HPDE6-E6E7 (cell line): ENCODE measurements at regions not wholly inside any gene's neighbourhood (a gene's known extent, or its start where the extent isn't known, plus 50 kb on each side); places are given as distances from the start of the nearest gene placed in this dataset.

ENCODE experiments used
- DNase-seq: peaks from one replicate; pipeline ENCODE4 v3.0.0; 2011; ENCODE audit warnings: missing footprints; ENCODE audit errors: extremely low spot score

DNA sequence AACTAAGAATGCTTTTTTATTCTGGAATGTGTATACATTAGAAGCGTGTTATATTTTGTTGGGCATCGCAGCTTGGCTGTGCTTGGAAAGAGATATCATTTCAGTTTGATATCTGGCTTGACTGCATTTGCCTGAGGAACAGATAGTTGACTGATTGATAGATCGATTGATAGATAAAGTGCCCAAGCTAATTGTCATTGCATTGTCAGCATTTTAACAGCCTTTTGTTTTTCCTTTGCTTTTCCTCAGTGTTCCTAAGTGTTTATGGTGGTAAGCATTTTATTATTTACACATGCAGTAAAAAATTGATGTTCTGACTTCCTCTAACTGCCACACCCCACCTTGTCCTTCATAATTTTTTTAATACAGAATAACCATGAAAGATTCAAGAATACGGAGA lies 180.9 kb upstream of the GRIK2 start:
- no peak for DNase-seq

DNA sequence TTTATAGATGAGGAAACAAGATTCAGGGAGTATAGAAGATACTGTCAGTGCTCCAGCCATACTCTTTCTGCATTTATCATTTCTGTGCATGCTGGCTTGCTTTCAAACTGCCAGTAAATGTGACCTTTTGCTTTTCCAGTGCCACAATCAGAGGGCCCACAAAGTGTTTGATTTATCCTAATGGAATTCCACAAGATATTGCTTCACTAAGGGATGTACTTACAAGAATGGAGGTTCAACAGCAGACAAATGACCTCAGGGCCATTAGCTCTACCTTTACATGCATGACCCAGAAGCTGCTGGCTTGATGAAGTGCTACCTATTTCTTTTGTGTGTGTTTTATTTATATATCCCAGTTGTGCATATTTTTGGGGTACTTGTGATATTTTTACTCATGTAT lies 171.5 kb upstream of the GRIK2 start:
- no peak for DNase-seq

DNA sequence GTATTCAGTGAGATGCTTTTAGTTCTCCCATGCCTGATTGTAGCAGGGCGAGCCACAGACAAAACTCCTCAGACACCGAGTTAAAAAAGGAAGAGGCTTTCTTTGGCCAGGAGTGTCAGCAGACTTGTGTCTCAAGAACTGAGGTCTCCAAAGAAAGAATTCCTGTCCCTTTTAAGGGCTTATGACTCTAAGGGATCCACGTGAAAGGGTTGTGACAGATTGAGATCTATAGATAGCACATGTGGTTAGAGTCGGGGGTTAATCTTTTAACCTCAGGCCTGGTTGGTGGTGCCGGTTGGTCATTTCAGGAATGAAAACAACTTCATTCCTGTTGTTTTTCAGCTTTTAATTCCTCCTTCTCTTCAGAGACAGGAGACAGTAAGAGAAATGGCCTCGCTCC lies 168.8 kb upstream of the GRIK2 start:
- no peak for DNase-seq

DNA sequence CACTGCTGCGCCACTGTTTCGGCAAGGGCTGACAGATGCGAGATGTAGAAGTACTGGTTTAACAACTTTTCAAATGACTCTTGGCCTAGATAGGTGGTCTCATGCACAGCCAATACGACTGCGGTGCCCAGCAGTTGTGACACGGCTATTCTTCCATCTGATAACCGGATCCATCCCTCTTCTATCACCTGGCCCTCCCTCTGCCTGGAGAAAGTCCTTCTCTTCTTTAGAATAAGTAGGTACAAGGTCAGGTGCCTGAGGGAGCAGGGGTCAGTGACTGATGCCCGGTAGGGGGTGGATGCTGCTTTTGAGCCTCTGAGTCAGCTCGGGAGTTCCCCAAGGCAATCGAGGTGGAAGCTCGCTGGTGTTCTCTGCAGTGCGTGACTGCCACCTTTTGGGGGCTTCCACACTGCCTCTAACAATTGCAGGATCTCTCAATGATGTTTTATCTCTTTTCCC lies 166.8 kb upstream of the GRIK2 start:
- no peak for DNase-seq

DNA sequence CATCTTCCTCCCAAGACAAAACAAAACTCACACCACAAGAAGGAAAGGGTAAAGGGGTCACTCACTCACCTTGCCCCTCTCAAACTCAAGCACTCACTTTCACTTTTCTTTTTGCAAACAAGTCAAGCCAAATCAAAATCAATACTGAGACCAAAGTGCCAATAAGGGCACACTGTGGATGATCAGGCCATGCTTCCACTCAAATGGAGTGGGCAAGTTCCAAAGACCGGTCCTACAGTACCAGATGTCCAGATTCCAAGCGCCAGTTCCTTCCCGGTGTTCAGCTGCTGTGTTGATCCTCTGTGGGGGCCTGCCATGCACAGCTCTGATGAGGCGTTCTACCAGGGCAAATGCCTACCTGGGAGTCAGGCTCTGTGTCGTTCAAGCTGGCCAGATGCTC lies 162.6 kb upstream of the GRIK2 start:
- DNase-seq: no peak

DNA sequence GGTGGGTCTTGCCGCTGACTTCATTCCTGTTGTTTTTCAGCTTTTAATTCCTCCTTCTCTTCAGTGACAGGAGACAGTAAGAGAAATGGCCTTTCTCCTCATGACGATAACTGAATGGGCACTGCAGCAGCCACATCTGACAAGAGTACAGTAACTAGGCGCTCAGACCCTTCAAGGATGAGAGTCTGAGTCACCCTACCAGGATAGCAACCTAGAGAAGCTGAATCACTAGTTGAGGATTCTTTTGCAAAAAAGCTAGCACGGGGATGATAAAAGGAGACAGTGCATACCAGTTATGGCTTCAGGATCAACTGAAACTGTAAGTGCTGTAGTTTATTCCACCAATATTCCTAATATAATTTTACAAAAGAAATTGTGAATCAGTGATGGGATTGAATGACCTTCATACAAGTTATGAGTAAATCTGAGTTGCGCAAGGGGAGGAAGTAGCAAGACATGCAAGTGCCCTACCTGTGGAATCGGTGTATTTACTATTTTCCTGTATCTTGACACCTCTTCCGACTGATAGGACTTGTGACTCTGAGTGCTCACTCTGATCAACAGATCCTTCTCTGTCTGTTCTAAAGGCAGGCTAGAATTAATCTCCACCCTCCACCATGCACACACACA lies 161.8 kb upstream of the GRIK2 start:
- no peak for DNase-seq

DNA sequence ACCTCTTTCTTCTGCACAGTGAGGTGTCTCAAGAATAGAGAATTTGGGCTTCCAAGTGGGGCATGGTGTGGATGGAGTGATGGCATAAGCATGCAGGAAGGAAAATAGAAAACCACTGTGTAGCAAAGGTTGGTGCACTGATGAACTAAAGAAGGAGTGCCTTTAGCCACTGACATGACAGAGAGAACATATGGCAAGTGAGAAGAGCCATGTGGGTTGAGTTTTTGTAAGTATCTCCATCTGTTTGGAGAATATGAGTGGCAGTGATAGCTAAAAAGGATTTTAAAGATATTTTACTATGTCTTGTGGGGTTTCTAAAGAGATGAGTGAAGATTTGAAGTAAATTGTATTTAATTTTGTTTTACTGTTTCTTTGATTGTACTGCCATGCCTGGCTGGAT lies 160.5 kb upstream of the GRIK2 start:
- no peak for DNase-seq

DNA sequence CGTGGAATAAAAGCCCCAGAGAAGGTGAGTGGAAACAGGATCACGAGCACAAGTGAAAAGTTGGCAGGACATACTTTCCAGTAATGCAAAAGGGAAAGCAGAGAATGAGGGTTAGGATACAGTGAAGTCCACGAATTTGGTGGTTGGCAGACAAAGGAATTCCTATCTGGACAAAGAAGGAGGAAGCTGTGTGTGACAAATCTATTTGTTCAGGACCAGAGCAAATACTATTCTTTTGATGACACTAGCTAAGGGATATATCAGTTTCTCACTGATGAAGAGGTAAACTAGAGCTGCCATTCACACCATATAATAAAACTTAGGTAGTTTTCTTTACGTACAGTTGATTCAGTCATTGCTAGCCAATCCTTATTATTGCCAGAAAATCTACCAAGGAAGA lies 156.8 kb upstream of the GRIK2 start:
- DNase-seq: no peak

DNA sequence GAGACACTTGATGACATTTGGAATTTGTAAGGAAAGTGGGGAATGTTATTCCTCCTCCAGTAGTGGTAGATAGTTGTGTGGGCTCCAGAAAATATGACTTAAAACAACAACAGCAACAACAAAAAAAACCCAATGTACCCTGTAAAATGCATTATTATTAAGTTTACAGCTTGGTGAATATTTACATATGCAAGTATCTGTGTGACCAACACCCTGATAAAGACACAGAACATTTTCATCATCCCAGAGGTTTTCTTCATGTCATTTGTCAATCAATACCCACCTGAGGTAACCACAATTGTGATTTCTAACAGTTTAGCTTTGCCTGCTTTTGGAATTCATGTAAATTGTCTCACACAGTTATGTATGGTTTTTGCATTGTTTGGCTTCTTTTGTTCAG lies 152.1 kb upstream of the GRIK2 start:
- DNase-seq: no peak

DNA sequence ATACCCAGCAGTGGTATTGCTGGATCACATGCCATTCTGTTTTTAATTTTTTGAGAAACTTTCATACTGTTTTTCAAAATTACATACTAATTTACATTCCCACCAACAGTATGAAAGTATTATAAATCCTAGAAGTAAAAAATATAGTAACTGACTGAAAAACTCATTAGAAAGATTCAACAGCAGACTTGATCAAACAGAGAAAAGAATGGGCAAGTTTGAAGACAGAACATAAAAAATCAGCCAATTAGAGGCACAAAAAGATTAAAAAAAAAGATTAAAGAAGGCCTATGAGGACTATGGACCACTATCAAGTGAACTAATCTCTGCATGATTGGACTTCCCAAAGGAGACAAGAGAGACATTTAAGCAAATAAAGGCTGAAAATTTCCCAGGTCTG lies 144.0 kb upstream of the GRIK2 start:
- DNase-seq: no peak

DNA sequence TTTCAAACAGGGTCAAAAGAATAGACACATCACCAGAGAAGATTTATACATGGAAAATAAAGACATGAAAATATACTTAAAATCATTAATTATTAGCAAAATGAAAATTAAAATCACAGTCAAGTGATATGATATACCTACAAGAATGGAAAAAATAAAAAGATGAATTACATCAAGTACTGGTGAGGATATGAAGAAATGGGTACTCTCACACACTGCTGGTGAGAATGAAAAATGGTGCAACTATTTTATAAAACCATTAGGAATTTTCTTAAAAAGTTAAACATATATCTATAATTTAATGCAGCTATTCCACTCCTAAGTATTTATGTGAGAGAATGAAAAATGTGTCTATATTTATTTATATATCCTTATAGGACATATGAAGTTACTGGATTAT lies 136.3 kb upstream of the GRIK2 start:
- DNase-seq: no peak

DNA sequence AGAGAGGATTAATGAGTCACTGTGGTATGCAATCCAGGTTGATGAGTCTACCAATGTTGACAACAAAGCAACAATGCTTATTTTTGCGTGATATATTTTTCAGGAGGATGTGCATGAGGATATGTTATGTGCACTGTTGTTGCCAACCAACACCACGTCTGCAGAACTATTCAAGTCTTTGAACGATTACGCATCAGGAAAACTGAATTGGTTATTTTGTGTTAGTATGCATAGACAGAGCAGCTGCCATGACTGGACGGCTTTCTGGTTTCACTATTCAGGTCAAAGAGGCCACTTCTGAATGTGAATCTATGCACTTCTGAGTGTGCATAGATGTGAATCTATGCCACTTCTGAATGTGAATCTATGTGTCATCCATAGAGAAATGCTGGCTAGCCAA lies 134.0 kb upstream of the GRIK2 start:
- DNase-seq: no peak

DNA sequence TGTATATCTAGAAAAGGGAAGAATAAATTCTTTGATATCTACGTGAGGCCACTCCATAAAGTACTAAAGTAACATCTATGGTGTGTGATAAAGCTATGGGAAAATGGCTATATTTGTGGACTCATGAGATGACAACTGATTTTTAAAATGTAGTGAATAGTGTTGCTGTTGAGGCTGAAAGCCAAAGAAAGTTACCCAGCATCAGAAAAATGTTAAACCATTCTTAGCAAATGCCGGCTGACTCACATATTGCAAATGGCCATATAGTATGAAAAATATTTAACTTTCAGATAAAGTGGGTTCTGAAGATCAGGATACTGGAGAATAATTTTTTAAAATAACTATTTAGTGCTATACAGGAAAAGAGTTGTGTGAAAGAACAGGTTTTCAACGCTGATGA lies 129.9 kb upstream of the GRIK2 start:
- no peak for DNase-seq

DNA sequence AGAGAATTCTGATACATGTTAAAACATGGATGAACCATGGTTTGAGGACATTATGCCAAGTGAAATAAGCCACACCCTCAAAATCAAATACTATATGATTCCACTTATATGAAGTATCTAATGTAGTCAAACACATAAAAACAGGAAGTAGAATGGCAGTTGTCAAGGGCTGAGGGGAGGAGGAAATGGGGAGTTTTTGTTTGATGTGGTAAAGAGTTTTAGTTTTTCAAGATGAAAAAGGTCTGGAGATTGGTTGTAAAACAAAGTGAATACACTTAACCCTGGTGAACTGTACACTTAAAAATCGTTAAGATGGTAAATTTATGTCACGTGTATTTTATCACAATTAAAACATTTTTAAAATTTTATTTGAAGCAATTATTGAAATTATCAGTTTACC lies 127.4 kb upstream of the GRIK2 start:
- DNase-seq: no peak

DNA sequence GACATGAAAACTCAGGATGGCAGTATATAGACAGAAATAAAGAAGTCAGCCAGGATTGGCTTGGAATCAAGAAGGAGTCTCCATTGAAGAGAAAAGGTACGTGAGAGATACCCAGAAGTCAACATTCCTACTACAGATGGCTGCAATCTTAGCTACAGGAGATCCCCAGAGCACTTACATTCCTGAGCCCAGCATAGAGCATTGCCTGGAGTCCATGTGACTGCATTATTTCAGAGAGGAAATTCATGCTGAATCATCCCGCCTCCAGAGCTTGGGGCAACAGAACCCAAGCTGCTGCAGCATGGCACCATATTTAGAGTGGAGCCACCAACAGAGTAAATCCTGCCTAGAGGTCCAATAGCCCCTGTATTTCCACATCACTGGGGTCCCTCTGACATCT lies 125.0 kb upstream of the GRIK2 start:
- DNase-seq: no peak

DNA sequence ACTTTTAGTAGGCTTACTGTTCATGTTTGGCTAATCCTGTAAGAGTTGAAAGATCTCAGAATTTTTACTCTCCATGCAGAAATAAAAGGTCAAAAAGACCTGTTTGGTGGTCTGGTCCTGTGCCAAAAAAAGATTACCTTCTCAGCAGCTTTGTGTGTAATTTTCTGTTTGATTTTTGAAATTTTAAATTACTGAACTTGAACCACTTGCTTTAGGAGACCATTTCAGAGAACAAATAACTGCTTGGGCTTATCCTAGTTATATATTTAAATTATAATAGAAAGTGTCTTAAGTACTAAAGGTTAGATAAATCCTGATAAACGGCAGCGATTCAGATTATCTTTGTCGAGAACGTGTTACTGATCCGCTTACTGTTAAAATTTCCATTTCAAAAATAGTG lies 118.3 kb upstream of the GRIK2 start:
- no peak for DNase-seq

DNA sequence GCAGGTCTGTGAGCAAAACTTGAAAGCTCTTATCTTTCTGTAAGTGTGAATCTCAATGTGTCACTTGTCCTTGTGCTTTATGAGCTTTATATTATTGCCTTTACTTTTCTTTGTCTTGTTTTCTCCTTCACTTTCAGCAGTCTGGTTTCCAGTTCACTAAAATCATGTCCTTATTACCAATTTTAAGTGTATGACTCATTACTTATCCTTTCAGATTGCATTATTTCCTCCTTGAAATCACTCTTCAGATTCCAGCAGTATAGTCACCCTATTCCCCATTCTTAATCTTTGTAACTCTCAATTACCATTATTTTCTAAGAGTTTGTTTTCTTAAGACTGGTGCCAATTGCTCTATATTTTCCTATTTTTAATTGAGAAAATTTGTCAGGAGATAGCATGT lies 117.4 kb upstream of the GRIK2 start:
- no peak for DNase-seq

DNA sequence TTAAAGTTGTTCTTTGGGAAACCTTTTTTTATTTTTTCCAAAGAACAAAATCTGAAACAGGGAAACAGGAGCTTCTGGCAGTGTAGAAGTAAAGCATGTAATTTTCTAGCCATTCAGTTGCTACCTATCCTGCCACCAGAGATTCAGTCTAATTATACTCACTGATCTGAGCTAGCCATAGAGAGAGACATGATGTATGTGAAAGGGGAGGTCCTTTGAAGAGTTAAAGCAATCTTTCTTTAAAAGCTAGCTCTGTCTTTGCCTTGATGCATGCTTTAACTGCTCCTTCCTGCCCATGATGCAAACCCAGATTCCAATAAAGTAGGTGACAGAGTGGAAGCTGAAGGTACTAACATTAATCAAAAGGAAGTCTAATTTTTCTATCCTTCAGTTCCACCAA lies 114.1 kb upstream of the GRIK2 start:
- no peak for DNase-seq

DNA sequence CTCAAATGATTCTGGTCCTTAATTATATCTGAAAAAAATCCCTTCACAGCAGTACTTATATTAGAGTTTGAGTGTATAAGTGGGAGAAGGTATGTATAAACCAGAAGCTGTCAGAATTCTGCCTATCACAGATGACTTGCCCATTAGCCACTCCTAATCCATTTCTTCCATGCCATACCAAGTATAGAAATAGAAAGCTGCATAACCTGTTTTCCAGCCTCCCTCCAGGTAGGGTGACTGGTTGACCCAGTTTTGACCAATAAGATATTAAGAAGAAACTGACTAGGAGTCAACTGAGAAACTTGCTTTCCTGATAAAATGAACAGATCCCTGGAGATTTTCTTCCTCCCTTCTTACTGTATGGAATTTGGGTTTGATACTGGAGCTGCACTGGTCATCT lies 112.2 kb upstream of the GRIK2 start:
- DNase-seq: peak; percentile 40

DNA sequence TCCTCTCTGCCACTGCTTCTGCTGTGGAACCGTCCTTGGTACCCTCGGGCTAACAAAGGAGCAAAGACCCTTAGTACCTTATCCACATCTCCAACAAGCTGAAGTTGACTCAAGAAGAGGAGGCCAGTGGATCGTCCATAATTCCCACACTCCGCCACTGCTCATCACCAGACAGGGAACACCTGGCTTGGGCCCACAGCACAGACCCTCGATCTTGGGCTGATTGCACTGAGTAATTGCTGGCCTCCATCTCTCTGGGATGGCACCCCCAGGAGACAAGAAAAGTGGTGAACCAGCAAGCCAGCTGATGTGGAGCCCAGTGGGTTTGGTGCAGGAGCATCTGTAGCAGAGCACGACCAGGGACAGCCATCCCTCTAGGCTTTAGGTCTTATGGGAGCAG lies 109.4 kb upstream of the GRIK2 start:
- no peak for DNase-seq

DNA sequence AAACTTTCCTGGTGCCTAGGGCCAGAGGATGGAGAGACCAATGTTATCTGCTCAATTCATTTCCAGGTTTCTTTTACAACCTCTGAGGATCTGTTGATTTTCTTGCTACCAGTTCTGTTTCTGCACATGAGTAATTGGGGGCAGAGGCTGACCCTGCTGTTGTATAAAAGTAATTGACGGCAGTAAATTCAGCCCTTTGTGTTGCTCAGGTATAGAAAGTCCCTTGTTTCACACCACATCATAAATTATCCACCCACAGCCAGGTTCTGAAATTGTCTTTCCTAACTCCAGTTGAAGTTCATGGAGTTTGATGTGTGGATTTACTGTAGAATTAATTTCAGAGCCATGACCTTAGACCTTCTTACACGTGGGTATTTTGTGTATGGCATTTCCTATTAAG lies 107.4 kb upstream of the GRIK2 start:
- DNase-seq: no peak

DNA sequence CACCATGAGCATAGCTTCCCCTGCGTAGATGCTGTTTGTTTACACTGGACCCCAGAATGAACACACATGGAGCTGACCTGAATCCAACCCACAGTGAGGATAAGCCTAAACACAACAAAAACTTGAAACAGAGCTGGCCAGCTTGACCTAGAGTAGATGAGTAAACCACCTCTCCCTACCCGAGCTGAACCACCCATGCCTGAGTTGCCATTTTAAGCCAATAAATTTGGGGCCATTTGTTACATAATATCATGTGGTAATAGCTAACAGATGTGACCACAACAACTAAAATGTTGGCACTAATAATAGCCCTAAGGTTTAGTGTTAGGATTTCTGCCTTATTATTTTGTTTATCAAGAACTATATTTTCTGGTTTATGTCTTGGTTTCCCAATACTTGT lies 103.2 kb upstream of the GRIK2 start:
- no peak for DNase-seq

DNA sequence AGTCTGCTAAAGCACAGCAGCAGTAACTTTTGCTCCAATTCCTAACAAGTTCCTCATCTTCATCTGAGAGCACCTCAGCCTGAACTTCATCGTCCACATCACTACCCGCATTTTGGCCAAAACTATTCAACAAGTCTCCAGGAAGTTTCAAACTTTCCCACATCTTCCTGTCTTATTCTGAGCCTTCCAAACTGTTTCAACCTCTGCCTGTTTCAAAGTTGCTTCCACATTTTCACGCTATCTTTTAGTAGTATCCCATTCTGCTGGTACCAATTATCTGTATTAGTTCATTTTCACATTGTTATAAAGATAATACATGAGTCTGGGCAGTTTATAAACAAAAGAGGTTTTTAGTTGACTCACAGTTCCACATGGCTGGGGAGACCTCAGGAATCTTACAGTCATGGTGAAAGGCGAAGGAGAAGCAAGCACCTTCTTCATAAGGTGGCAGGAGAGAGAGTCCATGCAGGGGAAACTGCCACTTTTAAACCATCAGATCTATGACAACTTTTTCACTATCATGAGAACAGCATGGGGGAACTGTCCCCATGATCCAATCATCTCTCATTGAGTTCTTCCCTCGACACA lies 99.4 kb upstream of the GRIK2 start:
- no peak for DNase-seq

DNA sequence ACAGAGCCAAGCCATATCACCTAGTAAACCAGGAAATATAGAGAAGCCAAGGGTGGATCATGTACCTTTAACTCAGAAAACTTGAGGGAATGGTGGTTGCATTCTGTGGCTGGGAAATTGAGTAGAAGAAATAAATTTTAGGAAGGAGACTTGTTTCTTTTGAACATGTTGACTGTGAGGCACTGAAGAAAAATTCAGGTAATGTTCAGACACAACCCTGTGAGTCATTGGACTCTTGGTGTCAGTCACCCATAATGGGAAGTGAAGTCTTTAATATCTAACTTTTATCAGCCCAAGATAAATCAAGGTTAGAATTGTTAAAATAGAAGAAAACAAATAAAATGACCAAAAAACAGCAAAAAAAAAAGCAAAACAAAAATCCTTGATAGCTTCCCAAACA lies 98.8 kb upstream of the GRIK2 start:
- DNase-seq: peak; percentile 44
